Activated CD4-positive, alpha-beta memory T cell treated with anti-CD3 and anti-CD28 coated beads for 36 hours (primary cell): ENCODE measurements at regions not wholly inside any gene's neighbourhood (a gene's known extent, or its start where the extent isn't known, plus 50 kb on each side); places are given as distances from the start of the nearest gene placed in this dataset.

Experiments used
- CTCF ChIA-PET: fragments of 350-600 bp; sonication (Branson Sonifier 250); formaldehyde crosslinking; loops from one replicate; lab custom pipeline; 2021; ENCODE audit warnings: antibody characterized with exemption, inconsistent platforms; lab: Charles Lee
- POLR2A ChIA-PET: fragments of 350-600 bp; sonication (Branson Sonifier 250); formaldehyde crosslinking; loops from one replicate; lab custom pipeline; 2021; ENCODE audit warnings: antibody characterized with exemption; lab: Charles Lee
- DNase-seq: peaks from one replicate; pipeline ENCODE4 v3.0.0-alpha.2; 2020
- H3K27ac Mint-ChIP-seq: one replicate; pipeline ENCODE4 v1.8.0; 2021; ENCODE audit warnings: mixed read lengths
- H3K27me3 Mint-ChIP-seq: one replicate; pipeline ENCODE4 v1.8.0; 2021; ENCODE audit warnings: mixed read lengths
- H3K36me3 Mint-ChIP-seq: one replicate; pipeline ENCODE4 v1.8.0; 2021; ENCODE audit warnings: mixed read lengths
- H3K4me1 Mint-ChIP-seq: one replicate; pipeline ENCODE4 v1.8.0; 2021; ENCODE audit warnings: low read depth, mixed read lengths
- H3K4me3 Mint-ChIP-seq: one replicate; pipeline ENCODE4 v1.8.0; 2021; ENCODE audit warnings: mild to moderate bottlenecking, mixed read lengths
- H3K9me3 Mint-ChIP-seq: one replicate; pipeline ENCODE4 v1.8.0; 2021; ENCODE audit warnings: mixed read lengths
- intact Hi-C: fragments of 100-400 bp; cut with micrococcal nuclease; formaldehyde crosslinking; loops from one replicate; pipeline ENCODE4 v1.15.1; 2023

DNA sequence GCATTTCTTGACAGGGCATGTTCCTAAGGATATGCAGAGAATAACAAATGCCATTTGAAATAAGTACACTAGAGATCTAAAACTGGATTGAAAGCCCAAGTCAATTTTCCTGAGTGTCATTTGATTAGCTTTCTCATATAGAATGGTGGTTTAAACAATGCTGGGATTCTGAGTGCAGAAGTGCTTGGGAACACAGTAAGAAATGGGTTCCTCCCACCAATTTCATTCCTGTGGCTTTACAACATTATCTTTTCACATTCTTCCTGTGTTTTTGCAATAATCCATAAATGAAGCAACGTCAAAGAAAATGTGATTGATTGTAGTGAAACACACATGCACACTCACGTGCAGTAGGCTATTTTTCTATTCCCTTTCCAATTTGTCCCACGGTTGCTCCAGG is 1858.4 kb upstream of the PIK3C3 start:
- no peak overlapping the region for H3K4me3 Mint-ChIP-seq
- CTCF ChIA-PET = no interaction called here

DNA sequence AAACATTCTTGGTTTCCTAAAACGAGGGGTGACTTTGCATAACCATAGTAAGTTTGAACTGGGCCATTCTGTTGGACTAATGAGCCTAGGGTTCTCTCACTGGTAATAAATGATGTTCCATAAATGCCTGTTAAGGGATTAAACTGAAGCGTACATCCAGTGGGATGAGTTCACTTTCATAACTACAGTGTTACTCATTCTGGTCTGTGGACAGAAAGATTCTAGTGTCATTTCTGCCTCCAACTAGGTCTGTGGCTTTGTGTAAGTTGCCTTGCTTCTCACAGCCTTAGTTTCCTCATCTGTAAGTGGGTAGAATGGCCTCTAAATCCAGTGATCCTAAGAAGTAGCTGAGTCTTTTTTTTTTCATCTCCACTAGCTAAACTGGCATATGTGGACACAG is 1860.6 kb upstream of the PIK3C3 start:
- CTCF ChIA-PET = no interaction called here
- no peak overlapping the region for H3K27ac Mint-ChIP-seq
- H3K27me3 Mint-ChIP-seq = no peaks in the 10 kb centered on the region
- peaks cover 15% of the 10 kb centered on the region for H3K9me3 Mint-ChIP-seq
- intact Hi-C loops = no loop called here
- POLR2A ChIA-PET = no interaction called here
- H3K4me3 Mint-ChIP-seq = no peak overlapping the region
- H3K4me1 Mint-ChIP-seq = no peaks in the 10 kb centered on the region
- DNase-seq = no peak
- H3K36me3 Mint-ChIP-seq = no peaks in the 10 kb centered on the region

More for the DNA sequence above, 1858.4 kb upstream of the PIK3C3 start:
- POLR2A ChIA-PET = no interaction called here
- Mint-ChIP-seq H3K27me3 (no peaks in the 10 kb centered on the region), H3K9me3 (peaks cover 12% of the 10 kb centered on the region), H3K4me1 (no peaks in the 10 kb centered on the region), H3K27ac (no peak overlapping the region), H3K36me3 (no peaks in the 10 kb centered on the region)
- intact Hi-C loops = no loop called here
- DNase-seq = no peak

DNA sequence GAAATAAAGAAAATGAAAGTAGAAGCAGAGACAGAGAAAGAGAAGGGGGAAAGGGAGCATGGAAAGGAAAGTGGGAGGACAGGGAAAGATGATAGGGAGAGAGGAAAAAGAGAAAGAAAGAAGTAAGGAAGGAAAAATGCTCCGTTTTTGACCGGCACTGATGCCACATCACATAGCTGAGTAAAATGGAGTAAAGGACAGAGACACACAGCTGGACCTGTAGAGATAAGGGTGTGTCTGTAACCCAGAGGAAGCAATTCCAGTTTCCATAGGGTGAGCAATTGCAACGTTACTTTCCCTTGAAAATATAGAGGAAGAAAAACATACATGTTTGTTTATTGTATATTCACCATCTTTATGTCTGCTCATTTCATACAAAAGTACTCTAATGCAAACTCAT is 1866.9 kb upstream of the PIK3C3 start:
- no peak overlapping the region for H3K4me3 Mint-ChIP-seq
- ChIA-PET POLR2A (no interaction called here), CTCF (no interaction called here)
- no peaks in the 10 kb centered on the region for H3K27me3 Mint-ChIP-seq
- H3K4me1 Mint-ChIP-seq = no peaks in the 10 kb centered on the region
- no peak for DNase-seq
- no peak overlapping the region for H3K27ac Mint-ChIP-seq
- intact Hi-C loops = no loop called here
- H3K36me3 Mint-ChIP-seq = no peaks in the 10 kb centered on the region
- H3K9me3 Mint-ChIP-seq = peaks cover 14% of the 10 kb centered on the region

DNA sequence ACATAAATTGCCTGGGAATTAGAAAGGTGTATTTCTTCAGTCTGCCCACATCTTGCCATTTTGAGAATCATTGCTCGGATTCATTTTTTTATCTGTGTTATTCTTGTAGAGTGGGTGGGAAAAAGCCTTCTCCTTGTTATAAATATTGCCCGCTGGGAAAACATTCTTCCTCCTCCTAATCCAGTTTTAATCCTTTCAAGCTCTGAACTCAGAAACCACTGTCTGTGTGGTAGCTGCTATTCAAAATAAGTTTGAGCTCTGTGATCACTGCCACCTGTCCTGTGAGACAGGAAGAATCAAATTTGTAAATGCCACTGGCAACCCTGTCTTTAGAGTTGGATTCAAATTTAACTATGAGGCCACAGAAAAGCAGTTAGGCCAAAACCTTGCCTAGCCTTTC is 1875.2 kb upstream of the PIK3C3 start:
- no peak for DNase-seq
- Mint-ChIP-seq H3K27me3 (no peaks in the 10 kb centered on the region), H3K36me3 (no peaks in the 10 kb centered on the region), H3K9me3 (peaks cover 7% of the 10 kb centered on the region), H3K27ac (no peak overlapping the region), H3K4me1 (no peaks in the 10 kb centered on the region), H3K4me3 (no peak overlapping the region)
- ChIA-PET CTCF (no interaction called here), POLR2A (no interaction called here)
- intact Hi-C loops = no loop called here

DNA sequence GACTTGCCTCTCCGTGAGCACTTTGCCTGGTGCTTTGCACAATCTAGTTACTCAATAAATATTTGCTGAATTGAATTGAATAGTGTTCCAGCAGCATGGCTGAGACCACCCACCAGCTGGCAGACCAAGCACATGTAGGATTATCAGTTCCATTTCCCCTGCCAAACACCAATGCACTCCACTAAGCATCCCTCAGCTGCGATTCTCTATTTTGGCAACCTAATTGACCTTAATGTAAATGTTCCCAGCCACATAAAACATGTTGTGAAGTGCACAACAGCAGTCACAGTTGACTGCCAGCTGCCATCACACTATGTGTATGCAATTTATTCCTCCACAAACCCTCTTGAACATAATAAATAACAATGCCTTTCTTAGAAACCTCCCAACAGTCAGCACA is 1879.4 kb upstream of the PIK3C3 start:
- no peaks in the 10 kb centered on the region for H3K27me3 Mint-ChIP-seq
- peaks cover 9% of the 10 kb centered on the region for H3K9me3 Mint-ChIP-seq
- no peak for DNase-seq
- no peaks in the 10 kb centered on the region for H3K36me3 Mint-ChIP-seq
- POLR2A ChIA-PET = no interaction called here
- no peaks in the 10 kb centered on the region for H3K4me1 Mint-ChIP-seq
- H3K27ac Mint-ChIP-seq = no peak overlapping the region
- intact Hi-C loops = no loop called here
- no peak overlapping the region for H3K4me3 Mint-ChIP-seq
- CTCF ChIA-PET = no interaction called here

DNA sequence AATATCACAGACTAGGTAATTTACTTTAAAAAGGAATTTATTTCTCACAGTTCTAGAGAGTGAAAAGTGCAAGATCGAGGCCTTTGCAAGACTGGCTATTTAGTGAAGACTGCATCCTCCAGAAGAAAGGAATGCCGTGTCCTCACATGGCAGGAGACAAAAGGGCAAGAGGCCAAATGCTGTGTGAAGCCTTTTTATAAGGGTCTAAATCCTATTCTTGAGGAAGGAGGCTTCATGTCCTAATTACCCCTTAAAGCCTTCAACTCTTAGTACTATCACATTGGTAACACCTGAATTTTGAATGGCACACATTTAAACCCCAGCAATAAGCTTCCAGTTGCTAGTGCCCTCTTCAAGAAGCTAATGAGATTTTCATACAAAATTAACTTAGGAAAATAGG is 1882.3 kb upstream of the PIK3C3 start:
- H3K4me1 Mint-ChIP-seq = no peaks in the 10 kb centered on the region
- H3K27ac Mint-ChIP-seq = no peak overlapping the region
- ChIA-PET POLR2A (no interaction called here), CTCF (no interaction called here)
- H3K4me3 Mint-ChIP-seq = no peak overlapping the region
- no peaks in the 10 kb centered on the region for H3K36me3 Mint-ChIP-seq
- DNase-seq = no peak
- no peaks in the 10 kb centered on the region for H3K27me3 Mint-ChIP-seq
- intact Hi-C loops = no loop called here
- peaks cover 14% of the 10 kb centered on the region for H3K9me3 Mint-ChIP-seq

DNA sequence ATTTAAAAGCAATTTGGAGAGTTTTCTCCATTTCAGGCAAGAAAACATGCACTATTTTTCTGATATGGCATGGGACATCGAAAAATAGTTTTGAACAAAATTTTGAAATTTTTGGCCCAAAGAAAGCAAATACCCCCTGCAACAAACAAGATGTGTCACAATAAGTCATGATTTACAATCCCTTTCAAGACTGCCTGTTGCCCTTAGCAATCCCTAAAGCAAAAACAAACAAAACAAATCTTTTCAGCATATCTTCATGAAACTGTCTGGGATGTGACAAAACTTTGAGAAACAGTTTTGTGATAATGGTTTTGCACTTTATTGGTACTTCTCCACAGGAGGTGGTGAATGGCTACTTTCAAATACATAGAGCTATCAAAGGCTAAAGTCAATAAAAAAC is 1888.7 kb upstream of the PIK3C3 start:
- intact Hi-C loops = no loop called here

DNA sequence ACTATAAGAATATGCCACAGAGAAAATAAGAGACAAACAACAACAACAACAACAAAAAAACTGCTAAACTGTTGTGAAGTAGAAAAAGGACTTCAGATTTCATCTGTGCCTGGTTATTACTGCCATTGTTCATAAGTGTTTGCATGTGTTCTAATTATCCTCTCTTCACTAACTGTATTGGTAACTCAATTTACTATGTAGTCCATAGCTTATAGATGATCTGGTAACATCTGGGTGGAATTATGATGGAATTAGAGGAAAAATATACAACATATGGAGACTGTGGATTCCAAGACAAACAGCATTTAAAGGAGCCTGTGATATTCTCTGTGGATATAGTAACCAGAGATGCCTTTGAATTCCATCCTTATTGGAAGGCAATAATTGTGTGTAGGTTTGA is 1891.5 kb upstream of the PIK3C3 start:
- DNase-seq = no peak
- intact Hi-C loops = no loop called here
- no peaks in the 10 kb centered on the region for H3K36me3 Mint-ChIP-seq
- ChIA-PET POLR2A (no interaction called here), CTCF (no interaction called here)
- H3K4me3 Mint-ChIP-seq = no peak overlapping the region
- no peaks in the 10 kb centered on the region for H3K4me1 Mint-ChIP-seq
- H3K9me3 Mint-ChIP-seq = peaks cover 20% of the 10 kb centered on the region
- no peak overlapping the region for H3K27ac Mint-ChIP-seq
- no peaks in the 10 kb centered on the region for H3K27me3 Mint-ChIP-seq

More for the DNA sequence above, 1888.7 kb upstream of the PIK3C3 start:
- no peaks in the 10 kb centered on the region for H3K27me3 Mint-ChIP-seq
- ChIA-PET CTCF (no interaction called here), POLR2A (no interaction called here)
- no peak for DNase-seq
- H3K4me3 Mint-ChIP-seq = no peak overlapping the region
- no peaks in the 10 kb centered on the region for H3K36me3 Mint-ChIP-seq
- H3K4me1 Mint-ChIP-seq = no peaks in the 10 kb centered on the region
- H3K9me3 Mint-ChIP-seq = peaks cover 26% of the 10 kb centered on the region
- no peak overlapping the region for H3K27ac Mint-ChIP-seq

DNA sequence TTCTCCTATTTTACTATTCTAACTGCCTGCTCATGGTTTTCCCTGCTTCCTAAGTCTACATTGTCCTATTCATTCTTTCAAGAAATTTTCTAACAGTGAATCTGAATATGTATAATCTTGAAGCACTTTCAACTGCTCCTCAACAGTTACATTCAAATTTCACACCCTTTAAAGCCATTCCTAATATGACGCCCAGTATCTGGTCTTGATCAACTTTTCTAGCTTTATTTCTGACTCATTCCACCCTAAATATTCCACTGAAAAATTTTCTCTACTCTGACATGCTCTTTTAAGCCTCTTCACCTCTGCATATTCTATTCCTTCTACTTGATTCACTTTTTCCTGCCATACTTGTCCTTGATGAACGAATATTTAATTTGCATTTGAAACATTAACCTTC is 1893.9 kb upstream of the PIK3C3 start:
- Mint-ChIP-seq H3K4me3 (no peak overlapping the region), H3K4me1 (no peaks in the 10 kb centered on the region), H3K9me3 (peaks cover 25% of the 10 kb centered on the region), H3K36me3 (no peaks in the 10 kb centered on the region), H3K27me3 (no peaks in the 10 kb centered on the region), H3K27ac (no peak overlapping the region)
- DNase-seq = no peak
- intact Hi-C loops = no loop called here
- CTCF ChIA-PET = no interaction called here
- POLR2A ChIA-PET = no interaction called here

DNA sequence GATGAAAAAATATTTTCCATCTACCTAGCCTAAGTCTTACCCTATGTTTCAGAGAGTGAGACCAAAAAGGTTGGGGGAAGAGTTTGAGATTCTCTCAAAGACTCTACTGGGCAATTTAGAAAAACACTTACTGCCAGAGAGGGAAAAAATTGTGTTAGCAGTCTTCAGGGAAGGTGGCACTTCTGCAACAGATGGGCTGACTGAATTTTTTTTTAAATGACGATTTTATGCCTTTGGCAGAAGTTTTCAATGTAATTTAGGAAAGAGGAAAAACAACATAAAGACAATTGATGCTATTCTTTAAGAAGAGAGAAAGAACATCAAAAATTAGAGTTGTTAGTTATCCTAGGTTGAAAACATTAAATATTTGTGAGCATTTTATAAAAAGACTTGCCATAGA is 1894.5 kb upstream of the PIK3C3 start:
- Mint-ChIP-seq H3K36me3 (no peaks in the 10 kb centered on the region), H3K9me3 (peaks cover 25% of the 10 kb centered on the region), H3K27me3 (no peaks in the 10 kb centered on the region), H3K27ac (no peak overlapping the region), H3K4me3 (no peak overlapping the region), H3K4me1 (no peaks in the 10 kb centered on the region)
- DNase-seq = no peak
- intact Hi-C loops = no loop called here
- ChIA-PET POLR2A (no interaction called here), CTCF (no interaction called here)

DNA sequence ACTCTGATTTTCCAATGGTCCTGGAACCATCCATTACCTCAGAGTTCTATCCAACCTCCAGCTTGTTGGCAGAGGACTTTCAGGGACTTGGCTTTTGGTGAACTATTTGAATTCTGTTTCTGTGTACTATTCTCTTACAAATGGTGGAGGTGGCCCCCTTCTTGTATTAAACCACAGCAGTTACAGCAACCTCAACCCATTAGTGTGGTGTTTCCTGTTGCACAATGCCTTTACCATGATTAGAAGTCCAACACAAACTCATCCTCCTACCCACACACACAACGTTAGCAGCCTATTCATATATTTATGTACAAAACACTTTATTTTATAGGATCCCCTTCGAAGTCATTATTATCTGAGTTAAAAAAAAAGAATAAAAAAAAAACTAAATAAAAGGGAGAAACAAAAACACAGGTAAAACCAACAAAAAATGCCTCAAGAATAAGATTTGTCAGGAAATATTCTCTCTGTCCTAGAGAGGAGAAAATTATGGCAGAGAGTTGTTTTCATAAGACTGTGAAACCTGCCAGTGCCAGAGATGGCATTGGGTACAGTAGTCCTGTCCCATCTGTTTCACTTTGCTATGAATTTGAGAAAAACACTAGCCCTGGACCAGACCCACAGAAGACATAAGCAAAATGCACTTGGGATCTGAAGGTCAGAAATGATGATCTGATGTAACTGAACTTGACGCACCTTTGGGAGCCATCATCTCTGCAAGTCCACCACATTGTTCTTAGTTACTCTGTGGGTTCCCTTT is 1896.0 kb upstream of the PIK3C3 start:
- H3K27ac Mint-ChIP-seq = no peak overlapping the region
- DNase-seq = no peak
- no peaks in the 10 kb centered on the region for H3K27me3 Mint-ChIP-seq
- no peaks in the 10 kb centered on the region for H3K4me1 Mint-ChIP-seq
- peaks cover 15% of the 10 kb centered on the region for H3K9me3 Mint-ChIP-seq
- ChIA-PET CTCF (no interaction called here), POLR2A (no interaction called here)
- intact Hi-C loops = no loop called here
- no peak overlapping the region for H3K4me3 Mint-ChIP-seq
- H3K36me3 Mint-ChIP-seq = no peaks in the 10 kb centered on the region

DNA sequence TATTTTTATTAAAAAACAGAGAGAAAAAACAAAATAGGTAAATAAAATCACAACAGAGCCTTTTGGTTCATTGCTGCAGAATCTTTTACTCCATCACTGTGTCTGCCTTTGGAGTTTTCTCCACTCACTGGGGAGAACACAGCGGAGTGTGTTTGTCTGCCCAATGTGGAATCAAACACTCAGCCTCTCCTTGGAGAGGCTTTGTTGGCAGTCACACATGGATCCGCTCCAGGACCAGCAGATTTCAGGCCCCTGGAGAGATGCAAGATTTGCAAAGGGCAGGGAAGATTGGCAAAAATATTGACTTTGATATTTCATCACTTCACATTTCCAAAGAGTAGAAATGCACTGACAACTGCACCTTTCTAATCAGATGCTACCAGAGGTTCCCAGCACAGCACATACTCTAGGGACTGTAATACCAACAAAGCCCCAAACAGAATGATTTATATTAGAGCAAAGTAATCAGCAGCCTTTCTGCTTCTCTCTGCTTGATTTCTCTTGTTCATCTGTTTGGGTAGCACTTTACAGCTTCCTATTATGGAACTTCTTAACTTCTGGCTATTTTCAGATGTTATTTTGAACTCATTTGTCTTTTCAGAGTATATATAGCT is 1898.8 kb upstream of the PIK3C3 start:
- H3K9me3 Mint-ChIP-seq = peaks cover 8% of the 10 kb centered on the region
- CTCF ChIA-PET = no interaction called here

DNA sequence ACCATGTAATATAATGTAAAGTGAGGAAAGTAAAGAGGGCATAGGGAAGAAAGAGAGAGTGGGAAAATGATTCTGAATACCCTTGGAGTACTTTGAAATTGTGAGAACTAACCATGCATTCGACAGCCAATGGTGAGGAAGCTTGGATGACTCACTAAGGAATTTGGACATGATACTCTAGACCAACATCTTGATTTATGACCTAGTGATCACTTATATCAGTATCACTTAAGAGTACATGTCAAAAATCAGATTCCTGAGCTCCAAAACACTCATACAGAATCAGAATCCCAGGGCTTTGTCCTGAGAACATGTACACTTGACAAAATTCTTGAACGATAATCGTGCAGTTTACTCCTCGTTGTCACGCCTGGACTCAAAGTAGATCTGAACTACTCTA is 1899.8 kb upstream of the PIK3C3 start:
- Mint-ChIP-seq H3K9me3 (peaks cover 8% of the 10 kb centered on the region), H3K36me3 (no peaks in the 10 kb centered on the region), H3K4me3 (no peak overlapping the region), H3K27me3 (no peaks in the 10 kb centered on the region), H3K4me1 (no peaks in the 10 kb centered on the region), H3K27ac (no peak overlapping the region)
- no peak for DNase-seq
- ChIA-PET CTCF (no interaction called here), POLR2A (no interaction called here)
- intact Hi-C loops = no loop called here

More for the DNA sequence above, 1898.8 kb upstream of the PIK3C3 start:
- intact Hi-C loops = no loop called here
- Mint-ChIP-seq H3K4me3 (no peak overlapping the region), H3K36me3 (no peaks in the 10 kb centered on the region), H3K27ac (no peak overlapping the region), H3K4me1 (no peaks in the 10 kb centered on the region), H3K27me3 (no peaks in the 10 kb centered on the region)
- DNase-seq = no peak
- POLR2A ChIA-PET = no interaction called here
